SKM-1 (cell line): ENCODE measurements at regions not wholly inside any gene's neighbourhood (a gene's known extent, or its start where the extent isn't known, plus 50 kb on each side); places are given as distances from the start of the nearest gene placed in this dataset.
"Not testable (repeated sequence)": the region's sequence is repeated elsewhere in the genome, so short reads cannot be mapped to it uniquely, and the experiment has no call there.

Source experiments
- DNase-seq: peaks from one replicate; lab custom pipeline; 2025; ENCODE audit not compliant: unreplicated experiment; lab: John Stamatoyannopoulos, UW

- DNase-seq: no peak
Measured at GRCh38 chr7:121623130-121623872, 227.2 kb upstream of the FAM3C start.

- DNase-seq: no peak
Measured at GRCh38 chr7:121621937-121622336, 225.8 kb upstream of the FAM3C start.

GRCh38 chr7:121620953-121621606 is 225.0 kb upstream of the FAM3C start:
- no peak for DNase-seq

- DNase-seq: no peak
Measured at GRCh38 chr7:121620206-121620605, 224.1 kb upstream of the FAM3C start.

- no peak for DNase-seq
Measured at GRCh38 chr7:121618182-121618581, 222.1 kb upstream of the FAM3C start.

GRCh38 chr7:121610243-121610642 is 214.1 kb upstream of the FAM3C start:
- DNase-seq: no peak

- no peak for DNase-seq
Measured at GRCh38 chr7:121609208-121609607, 213.1 kb upstream of the FAM3C start.

GRCh38 chr7:121608785-121609184 is 212.7 kb upstream of the FAM3C start:
- DNase-seq: no peak

GRCh38 chr7:121608183-121608582 is 212.1 kb upstream of the FAM3C start:
- DNase-seq: not testable (repeated sequence)

GRCh38 chr7:121605317-121605680 is 209.2 kb upstream of the FAM3C start:
- DNase-seq: no peak

GRCh38 chr7:121604627-121605316 is 208.7 kb upstream of the FAM3C start:
- DNase-seq: no peak

GRCh38 chr7:121603886-121604285 is 207.8 kb upstream of the FAM3C start:
- DNase-seq: no peak

GRCh38 chr7:121599887-121600286 is 203.8 kb upstream of the FAM3C start:
- no peak for DNase-seq

GRCh38 chr7:121595758-121596696 is 199.9 kb upstream of the FAM3C start:
- DNase-seq: no peak

GRCh38 chr7:121591926-121592325 is 195.8 kb upstream of the FAM3C start:
- no peak for DNase-seq

GRCh38 chr7:121587435-121587834 is 191.3 kb upstream of the FAM3C start:
- no peak for DNase-seq

- DNase-seq: no peak
Measured at GRCh38 chr7:121582258-121582657, 186.2 kb upstream of the FAM3C start.

GRCh38 chr7:121579639-121580038 is 183.5 kb upstream of the FAM3C start:
- no peak for DNase-seq

- DNase-seq: no peak
Measured at GRCh38 chr7:121578669-121579068, 182.6 kb upstream of the FAM3C start.

- no peak for DNase-seq
Measured at GRCh38 chr7:121576148-121576917, 180.2 kb upstream of the FAM3C start.
